ENCODE measurements at regions not wholly inside any gene's neighbourhood (a gene's known extent, or its start where the extent isn't known, plus 50 kb on each side); places are given as distances from the start of the nearest gene placed in this dataset.

DNA sequence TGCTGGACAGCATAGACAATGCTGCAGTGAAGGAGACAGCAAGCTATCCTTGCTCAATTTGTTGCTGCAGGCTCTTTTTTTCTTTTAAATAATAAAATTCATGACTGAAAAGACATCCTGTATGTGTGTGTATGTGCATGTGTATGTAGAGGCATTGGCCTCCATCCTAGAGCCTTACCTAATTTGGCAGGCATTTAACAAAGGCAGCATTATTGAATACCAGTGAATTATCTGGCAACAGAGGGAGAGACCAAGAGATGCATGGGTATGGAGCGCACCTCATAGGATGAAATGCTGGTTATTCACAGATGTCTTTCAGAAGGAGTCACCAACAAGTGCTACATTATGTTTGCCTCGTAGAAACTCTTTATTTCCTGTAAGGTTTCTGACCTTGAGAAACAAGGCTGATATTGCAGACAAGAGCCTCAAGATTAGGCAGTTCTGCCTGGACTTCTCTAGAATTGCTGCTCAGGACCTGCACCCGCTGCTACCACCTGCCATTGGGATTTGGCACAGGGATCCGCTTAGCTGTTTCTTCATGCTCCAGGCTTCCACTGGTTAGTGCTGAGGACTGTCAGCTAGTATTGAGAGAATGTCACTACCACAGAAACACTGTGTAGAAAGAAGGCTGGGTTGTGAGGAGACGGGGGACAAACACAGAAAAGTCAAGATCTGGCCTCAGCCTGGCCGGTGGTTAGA, 247.7 kb upstream of the RFX3 start:
- WGBS, 3 donors = 88 to 89% (median 89%) methylated on average over 6 of the region's 6 CpGs
- Histone ChIP-seq H3K9me3 (no peaks in the 10 kb centered on the region), H3K36me3 (no peaks in the 10 kb centered on the region), H3K27me3 (no peaks in the 10 kb centered on the region), H3K27ac (no peak overlapping the region), H3K4me1 (ENCODE audit: insufficient read depth) (no peaks in the 10 kb centered on the region), H3K4me3 (no peak overlapping the region)
- DNase-seq = no peak
- intact Hi-C loops (cut with DNase I) = no loop called here
- TF ChIP-seq CTCF (IDR thresholded peaks at IDR 0.05) (no peak), POLR2A (IDR thresholded peaks at IDR 0.05) (no peak), EP300 (IDR thresholded peaks at IDR 0.05) (no peak)

DNA sequence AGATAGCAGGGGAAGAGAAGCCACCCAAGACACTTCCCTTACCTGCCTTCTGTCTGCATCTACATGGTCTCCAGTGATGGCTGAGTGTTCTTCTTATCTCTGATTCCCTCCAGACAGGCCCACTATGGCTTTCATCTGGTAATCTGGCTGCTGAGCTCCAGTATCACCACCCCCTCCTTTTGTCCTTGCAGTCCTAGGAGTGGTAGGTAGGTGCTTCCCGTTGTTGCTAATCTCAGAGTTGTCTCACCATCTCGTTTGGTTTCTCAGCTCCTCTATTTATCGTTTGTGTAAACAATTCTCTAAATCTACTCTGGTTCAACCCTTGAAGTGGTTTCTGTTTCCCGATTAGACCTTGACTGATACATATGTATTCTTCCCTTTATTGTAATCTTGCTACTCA, 243.8 kb upstream of the RFX3 start:
- TF ChIP-seq CTCF (IDR thresholded peaks at IDR 0.05) = no peak
- TF ChIP-seq EP300 (IDR thresholded peaks at IDR 0.05) = no peak
- no peak for TF ChIP-seq POLR2A (IDR thresholded peaks at IDR 0.05)
- Histone ChIP-seq H3K4me3 (no peak overlapping the region), H3K27ac (no peak overlapping the region), H3K9me3 (no peaks in the 10 kb centered on the region), H3K36me3 (no peaks in the 10 kb centered on the region), H3K27me3 (no peaks in the 10 kb centered on the region), H3K4me1 (ENCODE audit: insufficient read depth) (no peaks in the 10 kb centered on the region)
- 39 to 51% (median 46%) methylated on average over 4 of the region's 4 CpGs for WGBS, 3 donors
- intact Hi-C loops (cut with DNase I) = no loop called here
- no peak for DNase-seq

DNA sequence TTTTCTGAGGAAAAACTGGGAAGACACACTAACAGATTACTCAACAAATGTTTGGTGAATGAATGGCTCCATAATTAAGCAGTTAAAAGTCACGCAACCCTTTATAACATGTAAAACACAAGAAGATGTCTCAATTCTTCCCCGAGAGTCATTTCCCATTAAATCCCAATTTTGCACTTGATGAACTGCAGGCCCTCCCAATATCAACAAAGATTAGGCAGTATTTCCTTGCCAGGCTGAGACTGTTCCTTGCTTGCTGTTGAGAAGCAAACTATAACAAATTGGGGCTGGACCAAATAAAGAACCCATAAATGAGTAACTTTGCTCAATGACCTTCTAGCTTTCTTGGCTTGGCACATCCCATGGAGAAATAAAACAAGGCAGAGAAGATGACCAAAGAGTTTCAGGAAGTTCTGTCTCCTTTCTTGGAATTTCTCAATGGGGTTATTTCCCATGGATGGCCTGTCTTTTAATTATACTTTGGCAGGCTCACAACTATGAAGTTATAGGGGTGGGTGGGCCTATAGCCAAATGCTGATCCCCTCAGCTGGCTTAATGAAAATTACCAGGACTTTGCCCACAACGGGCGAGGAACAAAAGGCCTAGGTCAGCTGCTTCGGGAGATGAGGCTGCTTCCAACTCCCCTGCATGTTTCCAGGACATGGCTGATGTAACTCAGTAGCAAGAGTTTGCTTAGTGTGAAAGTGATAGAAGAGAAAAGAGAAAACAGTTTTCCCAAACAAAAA, 243.1 kb upstream of the RFX3 start:
- WGBS, 3 donors = 67 to 74% (median 70%) methylated on average over 5 of the region's 5 CpGs
- Histone ChIP-seq H3K27ac (no peak overlapping the region), H3K36me3 (no peaks in the 10 kb centered on the region), H3K4me1 (ENCODE audit: insufficient read depth) (no peaks in the 10 kb centered on the region), H3K27me3 (no peaks in the 10 kb centered on the region), H3K9me3 (no peaks in the 10 kb centered on the region), H3K4me3 (no peak overlapping the region)
- intact Hi-C loops (cut with DNase I) = no loop called here
- no peak for TF ChIP-seq EP300 (IDR thresholded peaks at IDR 0.05)
- TF ChIP-seq CTCF (IDR thresholded peaks at IDR 0.05) = no peak
- TF ChIP-seq POLR2A (IDR thresholded peaks at IDR 0.05) = no peak
- no peak for DNase-seq

- no peaks in the 10 kb centered on the region for H3K4me1 ChIP-seq (ENCODE audit: insufficient read depth)
- intact Hi-C loops (cut with DNase I) = no loop called here
- H3K36me3 ChIP-seq = no peaks in the 10 kb centered on the region
- H3K27me3 ChIP-seq = no peaks in the 10 kb centered on the region
- H3K27ac ChIP-seq = no peak overlapping the region
- TF ChIP-seq POLR2A (IDR thresholded peaks at IDR 0.05) = no peak
- TF ChIP-seq EP300 (IDR thresholded peaks at IDR 0.05) = no peak
- no peak for TF ChIP-seq CTCF (IDR thresholded peaks at IDR 0.05)
- WGBS, 3 donors = 89 to 94% (median 92%) methylated on average over 5 of the region's 5 CpGs
- H3K9me3 ChIP-seq = no peaks in the 10 kb centered on the region
- no peak overlapping the region for H3K4me3 ChIP-seq
- no peak for DNase-seq
Measured at GRCh38 chr9:3768286-3768685, 242.5 kb upstream of the RFX3 start.

Data from ovary (tissue), 7 donors.